BLaER1 treated with 17β-estradiol and CSF1 and Interleukin-3, amounts not matched to agents 10 nM and 100 nM (cell line): ENCODE measurements at regions not wholly inside any gene's neighbourhood (a gene's known extent, or its start where the extent isn't known, plus 50 kb on each side); places are given as distances from the start of the nearest gene placed in this dataset.

Source experiments
- H3K27ac ChIP-seq, 11 experiments: shearing (Covaris generic); formaldehyde crosslinking; 2 replicates each; pipeline ENCODE4 v1.8.1; 2022
- H3K27me3 ChIP-seq, 11 experiments: shearing (Covaris generic); formaldehyde crosslinking; 2 replicates each; pipeline ENCODE4 v1.8.1; 2022
- H3K36me3 ChIP-seq, 11 experiments: shearing (Covaris generic); formaldehyde crosslinking; 2 replicates each; pipeline ENCODE4 v1.8.1; 2022
- H3K4me1 ChIP-seq, 10 experiments: shearing (Covaris generic); formaldehyde crosslinking; 2 replicates each; pipeline ENCODE4 v1.8.1; 2022
- H3K4me2 ChIP-seq, 11 experiments: shearing (Covaris generic); formaldehyde crosslinking; 2 replicates each; pipeline ENCODE4 v1.8.1; 2022
- H3K4me3 ChIP-seq, 10 experiments: shearing (Covaris generic); formaldehyde crosslinking; 2 replicates each; pipeline ENCODE4 v1.8.1; 2022
- H3K9ac ChIP-seq, 11 experiments: shearing (Covaris generic); formaldehyde crosslinking; 2 replicates each; pipeline ENCODE4 v1.8.1; 2022
- H3K9me3 ChIP-seq, 11 experiments: shearing (Covaris generic); formaldehyde crosslinking; replicated peaks in 1 of 11; 2 replicates each; pipeline ENCODE4 v1.8.1; 2022
- H4K20me1 ChIP-seq, 11 experiments: shearing (Covaris generic); formaldehyde crosslinking; 2 replicates each; pipeline ENCODE4 v1.8.1; 2022
- Cebpa-rat ChIP-seq, 11 experiments: shearing (Covaris generic); IDR thresholded peaks; 2 replicates each; pipeline ENCODE4 v1.8.1; 2022

GRCh38 chr12:34287437-34287836 lies 265.1 kb downstream of the ALG10 start:
- Histone ChIP-seq H4K20me1 (no peaks in the 10 kb centered on the region), H3K9ac (no peak overlapping the region), H3K27me3 (no peaks in the 10 kb centered on the region), H3K36me3 (no peaks in the 10 kb centered on the region), H3K4me1 (no peaks in the 10 kb centered on the region), H3K27ac (no peak overlapping the region), H3K4me3 (no peak overlapping the region), H3K4me2 (no peak overlapping the region), H3K9me3 (peaks cover 78 to 87% (median 81%) of the 10 kb centered on the region in 11 experiments)
- no peak for TF ChIP-seq Cebpa-rat (IDR thresholded peaks at IDR 0.05)

- Histone ChIP-seq H3K36me3 (no peaks in the 10 kb centered on the region), H3K4me2 (no peak overlapping the region), H3K9ac (no peak overlapping the region), H3K27me3 (no peaks in the 10 kb centered on the region), H4K20me1 (no peaks in the 10 kb centered on the region), H3K9me3 (peaks cover 86 to 95% (median 90%) of the 10 kb centered on the region in 11 experiments), H3K27ac (no peak overlapping the region), H3K4me3 (no peak overlapping the region), H3K4me1 (no peaks in the 10 kb centered on the region)
- TF ChIP-seq Cebpa-rat (IDR thresholded peaks at IDR 0.05), result no peak
Measured at GRCh38 chr12:34287986-34288962, 266.0 kb downstream of the ALG10 start.

GRCh38 chr12:34288963-34289345 lies 266.7 kb downstream of the ALG10 start:
- peaks cover 93 to 100% (median 95%) of the 10 kb centered on the region in 11 experiments for H3K9me3 ChIP-seq
- no peaks in the 10 kb centered on the region for H3K27me3 ChIP-seq
- no peak overlapping the region for H3K4me2 ChIP-seq
- no peaks in the 10 kb centered on the region for H3K4me1 ChIP-seq
- H3K27ac ChIP-seq, result no peak overlapping the region
- H3K9ac ChIP-seq, result no peak overlapping the region
- H4K20me1 ChIP-seq, result no peaks in the 10 kb centered on the region
- H3K4me3 ChIP-seq, result no peak overlapping the region
- no peaks in the 10 kb centered on the region for H3K36me3 ChIP-seq
- no peak for TF ChIP-seq Cebpa-rat (IDR thresholded peaks at IDR 0.05)

GRCh38 chr12:34289431-34290380 lies 267.4 kb downstream of the ALG10 start:
- Histone ChIP-seq H3K9me3 (peaks cover 98 to 100% (median 100%) of the 10 kb centered on the region in 11 experiments), H3K36me3 (no peaks in the 10 kb centered on the region), H3K27ac (no peak overlapping the region), H3K27me3 (no peaks in the 10 kb centered on the region), H3K4me2 (no peak overlapping the region), H3K9ac (no peak overlapping the region), H4K20me1 (no peaks in the 10 kb centered on the region), H3K4me1 (no peaks in the 10 kb centered on the region), H3K4me3 (no peak overlapping the region)
- no peak for TF ChIP-seq Cebpa-rat (IDR thresholded peaks at IDR 0.05)

GRCh38 chr12:34290381-34290995 lies 268.2 kb downstream of the ALG10 start:
- H3K4me3 ChIP-seq, result no peak overlapping the region
- no peak overlapping the region for H3K9ac ChIP-seq
- no peak overlapping the region for H3K4me2 ChIP-seq

GRCh38 chr12:34291001-34291400 lies 268.7 kb downstream of the ALG10 start:
- no peak for TF ChIP-seq Cebpa-rat (IDR thresholded peaks at IDR 0.05)
- H3K4me3 ChIP-seq, result no peak overlapping the region
- no peak overlapping the region for H3K27ac ChIP-seq
- no peaks in the 10 kb centered on the region for H3K27me3 ChIP-seq
- H3K9ac ChIP-seq, result no peak overlapping the region
- peaks cover 98 to 100% (median 100%) of the 10 kb centered on the region in 11 experiments for H3K9me3 ChIP-seq
- H3K4me1 ChIP-seq, result no peaks in the 10 kb centered on the region
- H3K36me3 ChIP-seq, result no peaks in the 10 kb centered on the region
- H4K20me1 ChIP-seq, result no peaks in the 10 kb centered on the region
- no peak overlapping the region for H3K4me2 ChIP-seq

More at GRCh38 chr12:34290381-34290995, 268.2 kb downstream of the ALG10 start:
- Histone ChIP-seq H3K27ac (no peak overlapping the region), H4K20me1 (no peaks in the 10 kb centered on the region), H3K36me3 (no peaks in the 10 kb centered on the region), H3K27me3 (no peaks in the 10 kb centered on the region), H3K4me1 (no peaks in the 10 kb centered on the region), H3K9me3 (peaks cover 98 to 100% (median 100%) of the 10 kb centered on the region in 11 experiments)
- TF ChIP-seq Cebpa-rat (IDR thresholded peaks at IDR 0.05), result no peak

GRCh38 chr12:34291426-34291901 lies 269.2 kb downstream of the ALG10 start:
- Histone ChIP-seq H3K9ac (no peak overlapping the region), H3K4me1 (no peaks in the 10 kb centered on the region), H4K20me1 (no peaks in the 10 kb centered on the region), H3K36me3 (no peaks in the 10 kb centered on the region), H3K9me3 (peaks cover 98 to 100% (median 100%) of the 10 kb centered on the region in 11 experiments), H3K27me3 (no peaks in the 10 kb centered on the region), H3K4me3 (no peak overlapping the region), H3K27ac (no peak overlapping the region), H3K4me2 (no peak overlapping the region)
- TF ChIP-seq Cebpa-rat (IDR thresholded peaks at IDR 0.05), result no peak

- Histone ChIP-seq H3K9ac (no peak overlapping the region), H3K9me3 (peaks cover 95 to 100% (median 100%) of the 10 kb centered on the region in 11 experiments), H3K4me1 (no peaks in the 10 kb centered on the region), H3K27ac (no peak overlapping the region), H3K36me3 (no peaks in the 10 kb centered on the region), H3K27me3 (no peaks in the 10 kb centered on the region), H4K20me1 (no peaks in the 10 kb centered on the region), H3K4me3 (no peak overlapping the region), H3K4me2 (no peak overlapping the region)
- TF ChIP-seq Cebpa-rat (IDR thresholded peaks at IDR 0.05), result no peak
Measured at GRCh38 chr12:34292736-34293625, 270.7 kb downstream of the ALG10 start.
